Esophagus muscularis mucosa (tissue), 4 donors: ENCODE measurements at regions not wholly inside any gene's neighbourhood (a gene's known extent, or its start where the extent isn't known, plus 50 kb on each side); places are given as distances from the start of the nearest gene placed in this dataset.

ENCODE experiments used
- DNase-seq: peaks from one replicate; pipeline ENCODE4 v3.0.0-alpha.2; 2017; ENCODE audit errors: extremely low spot score
- H3K27ac ChIP-seq, 4 donors: fragments of 200-600 bp; sonication (generic); replicated peaks in 1 of 4; 1 replicate in 3 of 4; 2 replicates in 1 of 4; pipeline ENCODE4 v1.5.1; 2016 to 2019; ENCODE audit warnings: mild to moderate bottlenecking in 1 of 4
- H3K27me3 ChIP-seq, 4 donors: fragments of 200-600 bp; sonication (generic); one replicate each; pipeline versions ENCODE4 v1.5.1 to v1.6.0; 2016 to 2019
- H3K36me3 ChIP-seq, 4 donors: fragments of 200-600 bp; sonication (generic); one replicate each; pipeline ENCODE4 v1.5.1; 2016 to 2019
- H3K4me1 ChIP-seq, 4 donors: fragments of 200-600 bp; sonication (generic); one replicate each; pipeline ENCODE4 v1.5.1; 2016 to 2019
- H3K4me3 ChIP-seq, 4 donors: fragments of 200-600 bp; sonication (generic); 1 replicate in 2 of 4; 2 replicates in 2 of 4; pipeline ENCODE4 v1.5.1; 2016 to 2019; ENCODE audit warnings: mild to moderate bottlenecking in 4 of 4, moderate library complexity in 1 of 4
- H3K9me3 ChIP-seq, 4 donors: fragments of 200-600 bp; sonication (generic); 1 replicate in 3 of 4; 2 replicates in 1 of 4; pipeline ENCODE4 v1.5.1; 2016 to 2019
- EP300 ChIP-seq: sonication (generic); formaldehyde crosslinking; IDR thresholded peaks from one replicate; pipeline ENCODE4 v1.6.1; 2017; ENCODE audit warnings: antibody characterized with exemption
- POLR2A ChIP-seq: fragments of 450-650 bp; IDR thresholded peaks from one replicate; pipeline ENCODE4 v1.6.1; 2017; ENCODE audit warnings: antibody characterized with exemption, moderate library complexity, mild to moderate bottlenecking, low read depth
- POLR2AphosphoS5 ChIP-seq, 2 donors: sonication (generic); formaldehyde crosslinking; IDR thresholded peaks; one replicate each; pipeline ENCODE4 v1.6.1; 2017; ENCODE audit warnings: antibody characterized with exemption in 2 of 2
- WGBS: methylation state at CpG from one replicate; pipeline ENCODE4 v1.1.5; 2018; 5-methylcytosine and 5-hydroxymethylcytosine counted together
- intact Hi-C: fragments of 100-400 bp; cut with DNase I; formaldehyde crosslinking; loops from one replicate; pipeline ENCODE4 v1.15.1; 2023
- TF ChIP-seq, protein P1 (sequence below), 3 experiments: fragments of 200-600 bp in 2 of 3; fragments of 450-650 bp in 1 of 3; sonication (generic) in 2 of 3; IDR thresholded peaks; one replicate each; pipeline ENCODE4 v1.5.1; 2017 to 2019; ENCODE audit warnings: antibody characterized with exemption in 3 of 3, mild to moderate bottlenecking in 2 of 3, moderate library complexity in 1 of 3

DNA sequence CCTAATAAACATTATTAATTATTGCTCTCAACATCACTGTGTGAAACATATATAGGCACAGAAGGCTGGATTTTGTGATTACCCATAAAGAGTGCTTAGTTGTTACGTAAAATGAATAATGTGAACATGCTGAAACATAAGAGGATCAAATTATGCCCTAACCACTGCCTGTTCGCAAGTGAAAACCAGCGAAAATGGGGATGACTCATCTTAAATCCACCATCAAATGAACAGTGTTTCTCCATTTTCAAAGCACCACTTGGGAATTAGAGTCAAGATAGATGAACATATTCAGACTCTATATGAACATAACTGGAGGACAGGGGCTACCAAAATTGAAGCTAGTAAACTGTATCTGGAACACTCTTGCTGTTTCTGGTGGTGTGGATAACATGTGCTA, 386.2 kb downstream of the HHIPL2 start:
- no peak overlapping the region for H3K27ac ChIP-seq
- DNase-seq: no peak
- H3K36me3 ChIP-seq: no peaks in the 10 kb centered on the region
- 58% methylated on average over 3 of the region's 3 CpGs for WGBS
- no peak overlapping the region for H3K4me3 ChIP-seq
- no peaks in the 10 kb centered on the region for H3K4me1 ChIP-seq
- no peak for TF ChIP-seq EP300
- no peak for TF ChIP-seq POLR2AphosphoS5 (IDR thresholded peaks at IDR 0.05)
- TF ChIP-seq, protein P1, sequence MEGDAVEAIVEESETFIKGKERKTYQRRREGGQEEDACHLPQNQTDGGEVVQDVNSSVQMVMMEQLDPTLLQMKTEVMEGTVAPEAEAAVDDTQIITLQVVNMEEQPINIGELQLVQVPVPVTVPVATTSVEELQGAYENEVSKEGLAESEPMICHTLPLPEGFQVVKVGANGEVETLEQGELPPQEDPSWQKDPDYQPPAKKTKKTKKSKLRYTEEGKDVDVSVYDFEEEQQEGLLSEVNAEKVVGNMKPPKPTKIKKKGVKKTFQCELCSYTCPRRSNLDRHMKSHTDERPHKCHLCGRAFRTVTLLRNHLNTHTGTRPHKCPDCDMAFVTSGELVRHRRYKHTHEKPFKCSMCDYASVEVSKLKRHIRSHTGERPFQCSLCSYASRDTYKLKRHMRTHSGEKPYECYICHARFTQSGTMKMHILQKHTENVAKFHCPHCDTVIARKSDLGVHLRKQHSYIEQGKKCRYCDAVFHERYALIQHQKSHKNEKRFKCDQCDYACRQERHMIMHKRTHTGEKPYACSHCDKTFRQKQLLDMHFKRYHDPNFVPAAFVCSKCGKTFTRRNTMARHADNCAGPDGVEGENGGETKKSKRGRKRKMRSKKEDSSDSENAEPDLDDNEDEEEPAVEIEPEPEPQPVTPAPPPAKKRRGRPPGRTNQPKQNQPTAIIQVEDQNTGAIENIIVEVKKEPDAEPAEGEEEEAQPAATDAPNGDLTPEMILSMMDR (IDR thresholded peaks at IDR 0.05): no peak
- no peak for TF ChIP-seq POLR2A
- peaks cover 0 to 18% (median 5%) of the 10 kb centered on the region in 4 donors for H3K9me3 ChIP-seq
- intact Hi-C loops: loop anchor here (10.0 kb wide), 1 partner anchor 617 kb away; no protein-coding TSS in a partner anchor
- no peaks in the 10 kb centered on the region for H3K27me3 ChIP-seq

DNA sequence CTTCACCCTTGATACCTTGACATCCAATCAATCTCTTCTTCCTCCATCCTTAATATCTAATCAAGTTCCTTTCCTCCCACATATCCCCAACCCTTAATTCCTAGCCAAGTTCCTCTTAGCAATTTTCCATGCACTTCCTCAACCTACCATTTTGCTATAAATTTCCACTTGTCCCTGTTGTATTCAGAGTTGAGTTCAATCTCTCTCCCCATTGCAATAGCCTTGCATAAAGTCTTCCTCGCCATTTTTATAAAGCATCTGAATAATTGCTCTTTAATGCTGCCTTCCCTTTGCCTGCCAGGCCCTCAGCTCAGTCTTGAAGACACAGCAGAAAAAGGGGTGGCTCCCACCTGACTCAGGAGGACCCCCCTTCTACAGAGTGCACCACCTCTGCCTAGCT, 390.3 kb downstream of the HHIPL2 start:
- Histone ChIP-seq H3K4me3 (no peak overlapping the region), H3K36me3 (no peaks in the 10 kb centered on the region), H3K9me3 (peaks cover 0 to 18% (median 5%) of the 10 kb centered on the region in 4 donors), H3K27me3 (no peaks in the 10 kb centered on the region), H3K4me1 (no peaks in the 10 kb centered on the region), H3K27ac (no peak overlapping the region)
- TF ChIP-seq, protein P1 (IDR thresholded peaks at IDR 0.05): no peak
- TF ChIP-seq POLR2AphosphoS5 (IDR thresholded peaks at IDR 0.05) (no peak), EP300 (no peak), POLR2A (no peak)
- no peak for DNase-seq
- 97% methylated on average over 1 of the region's 1 CpG for WGBS
- intact Hi-C loops: no loop called here

DNA sequence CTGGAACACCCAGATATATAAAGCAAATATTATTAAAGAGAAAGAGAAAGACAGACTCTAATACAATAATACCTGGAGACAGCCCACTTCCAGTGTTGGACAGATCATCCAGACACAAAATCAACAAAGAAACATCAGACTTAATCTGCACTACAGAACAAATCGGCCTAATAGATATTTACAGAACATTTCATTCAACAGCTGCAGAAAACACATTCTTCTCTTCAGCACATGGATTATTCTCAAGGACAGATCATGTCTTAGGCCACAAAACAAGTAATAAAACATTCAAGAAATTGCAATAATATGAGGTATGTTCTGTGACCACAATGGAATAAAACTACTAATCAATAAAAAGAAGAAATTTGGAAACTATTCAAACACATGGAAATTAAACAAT, 398.3 kb upstream of the DUSP10 start:
- 48% methylated on average over 1 of the region's 1 CpG for WGBS
- H3K27ac ChIP-seq: no peak overlapping the region
- no peaks in the 10 kb centered on the region for H3K4me1 ChIP-seq
- TF ChIP-seq POLR2AphosphoS5 (IDR thresholded peaks at IDR 0.05): no peak
- TF ChIP-seq POLR2A: no peak
- no peak for TF ChIP-seq EP300
- TF ChIP-seq, protein P1 (IDR thresholded peaks at IDR 0.05): no peak
- no peak overlapping the region for H3K4me3 ChIP-seq
- H3K27me3 ChIP-seq: no peaks in the 10 kb centered on the region
- peaks cover 0 to 9% (median 0%) of the 10 kb centered on the region in 4 donors for H3K9me3 ChIP-seq
- H3K36me3 ChIP-seq: no peaks in the 10 kb centered on the region
- intact Hi-C loops: no loop called here
- DNase-seq: no peak

DNA sequence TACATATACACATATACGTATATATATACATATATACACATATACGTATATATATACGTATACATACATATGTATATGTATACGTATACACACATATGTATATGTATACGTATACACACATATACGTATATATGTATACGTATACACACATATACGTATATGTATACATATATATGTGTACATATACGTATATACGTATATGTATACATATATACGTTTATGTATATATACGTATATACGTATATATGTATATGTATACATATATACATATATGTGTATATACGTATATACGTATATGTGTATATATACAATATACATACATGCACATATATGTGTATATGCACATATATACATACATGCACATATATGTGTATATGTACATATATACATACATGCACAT, 396.2 kb upstream of the DUSP10 start:
- Histone ChIP-seq H3K27me3 (no peaks in the 10 kb centered on the region), H3K4me1 (no peaks in the 10 kb centered on the region), H3K36me3 (no peaks in the 10 kb centered on the region), H3K9me3 (peaks cover 0 to 9% (median 0%) of the 10 kb centered on the region in 4 donors), H3K4me3 (no peak overlapping the region), H3K27ac (no peak overlapping the region)
- intact Hi-C loops: no loop called here
- TF ChIP-seq EP300 (no peak), POLR2A (no peak), POLR2AphosphoS5 (IDR thresholded peaks at IDR 0.05) (no peak)
- TF ChIP-seq, protein P1 (IDR thresholded peaks at IDR 0.05): no peak
- 90% methylated on average over 15 of the region's 15 CpGs for WGBS
- no peak for DNase-seq

- H3K4me1 ChIP-seq: no peaks in the 10 kb centered on the region
Measured at GRCh38 chr1:222136869-222137268, 395.0 kb upstream of the DUSP10 start.

More at GRCh38 chr1:222136869-222137268, 395.0 kb upstream of the DUSP10 start:
- Histone ChIP-seq H3K27me3 (no peaks in the 10 kb centered on the region), H3K4me3 (no peak overlapping the region), H3K36me3 (no peaks in the 10 kb centered on the region), H3K27ac (no peak overlapping the region), H3K9me3 (no peaks in the 10 kb centered on the region)
- TF ChIP-seq POLR2A (no peak), EP300 (no peak), POLR2AphosphoS5 (IDR thresholded peaks at IDR 0.05) (no peak)
- TF ChIP-seq, protein P1 (IDR thresholded peaks at IDR 0.05): no peak
- no peak for DNase-seq
- WGBS: 63% methylated on average over 1 of the region's 1 CpG
- intact Hi-C loops: no loop called here
